ENCODE measurements at regions not wholly inside any gene's neighbourhood (a gene's known extent, or its start where the extent isn't known, plus 50 kb on each side); places are given as distances from the start of the nearest gene placed in this dataset.

- no peaks in the 10 kb centered on the region for H3K36me3 ChIP-seq (ENCODE audit: low read depth)
- ATAC-seq = no peak
- no peaks in the 10 kb centered on the region for H3K9me3 ChIP-seq
- DNase-seq = no peak
- H3K4me3 ChIP-seq = no peak overlapping the region
- peaks cover under 1% of the 10 kb centered on the region for H3K4me1 ChIP-seq (ENCODE audit: low read depth)
- intact Hi-C loops (cut with DNase I, micrococcal nuclease) = no loop called here
- no peak for TF ChIP-seq CTCF (IDR thresholded peaks at IDR 0.05)
Measured at GRCh38 chr10:60502621-60503020, 112.9 kb upstream of the ANK3 start.

GRCh38 chr10:60498985-60499384, 109.3 kb upstream of the ANK3 start:
- H3K4me1 ChIP-seq (ENCODE audit: low read depth) = peaks cover 6% of the 10 kb centered on the region
- H3K36me3 ChIP-seq (ENCODE audit: low read depth) = no peaks in the 10 kb centered on the region
- intact Hi-C loops (cut with DNase I, micrococcal nuclease) = no loop called here
- no peak for ATAC-seq
- no peak for DNase-seq
- no peaks in the 10 kb centered on the region for H3K9me3 ChIP-seq
- no peak overlapping the region for H3K4me3 ChIP-seq
- TF ChIP-seq CTCF (IDR thresholded peaks at IDR 0.05) = no peak

GRCh38 chr10:60497364-60497763, 107.7 kb upstream of the ANK3 start:
- Histone ChIP-seq H3K9me3 (no peaks in the 10 kb centered on the region), H3K4me3 (no peak overlapping the region), H3K4me1 (ENCODE audit: low read depth) (peaks cover 6% of the 10 kb centered on the region), H3K36me3 (ENCODE audit: low read depth) (no peaks in the 10 kb centered on the region)
- intact Hi-C loops (cut with DNase I, micrococcal nuclease) = no loop called here
- DNase-seq = no peak
- TF ChIP-seq CTCF (IDR thresholded peaks at IDR 0.05) = no peak
- no peak for ATAC-seq

- no peaks in the 10 kb centered on the region for H3K9me3 ChIP-seq
- intact Hi-C loops (cut with DNase I, micrococcal nuclease) = no loop called here
- DNase-seq (no peak), ATAC-seq (no peak)
- no peak for TF ChIP-seq CTCF (IDR thresholded peaks at IDR 0.05)
- no peak overlapping the region for H3K4me3 ChIP-seq
- peaks cover 6% of the 10 kb centered on the region for H3K4me1 ChIP-seq (ENCODE audit: low read depth)
- H3K36me3 ChIP-seq (ENCODE audit: low read depth) = no peaks in the 10 kb centered on the region
Measured at GRCh38 chr10:60496181-60496580, 106.5 kb upstream of the ANK3 start.

GRCh38 chr10:60495338-60496055, 105.8 kb upstream of the ANK3 start:
- Histone ChIP-seq H3K36me3 (ENCODE audit: low read depth) (no peaks in the 10 kb centered on the region), H3K9me3 (no peaks in the 10 kb centered on the region), H3K4me3 (no peak overlapping the region), H3K4me1 (ENCODE audit: low read depth) (peaks cover 6% of the 10 kb centered on the region)
- intact Hi-C loops (cut with DNase I, micrococcal nuclease) = no loop called here
- DNase-seq = no peak
- ATAC-seq = no peak
- no peak for TF ChIP-seq CTCF (IDR thresholded peaks at IDR 0.05)

- Histone ChIP-seq H3K4me1 (ENCODE audit: low read depth) (peaks cover 6% of the 10 kb centered on the region), H3K36me3 (ENCODE audit: low read depth) (no peaks in the 10 kb centered on the region), H3K4me3 (no peak overlapping the region), H3K9me3 (no peaks in the 10 kb centered on the region)
- intact Hi-C loops (cut with DNase I, micrococcal nuclease) = no loop called here
- no peak for ATAC-seq
- no peak for DNase-seq
- no peak for TF ChIP-seq CTCF (IDR thresholded peaks at IDR 0.05)
Measured at GRCh38 chr10:60494774-60495173, 105.1 kb upstream of the ANK3 start.

All from mucosa of descending colon (tissue), 3 donors.